RWPE1 (cell line): ENCODE measurements at regions not wholly inside any gene's neighbourhood (a gene's known extent, or its start where the extent isn't known, plus 50 kb on each side); places are given as distances from the start of the nearest gene placed in this dataset.

Experiments
- CTCF ChIA-PET: fragments of 350-600 bp; sonication (Branson Sonifier 250); formaldehyde crosslinking; extraction: SDS; loops from one replicate; lab custom pipeline; 2021; lab: Yijun Ruan, JAX
- POLR2A ChIA-PET: fragments of 400-600 bp; formaldehyde crosslinking; extraction: SDS; loops from one replicate; lab custom pipeline; 2020; ENCODE audit warnings: antibody characterized with exemption; ENCODE audit not compliant: low non-redundant PET; lab: Yijun Ruan, JAX
- DNase-seq: peaks from one replicate; pipeline ENCODE4 v3.0.0; 2012; ENCODE audit warnings: low spot score
- H3K27ac ChIP-seq: fragments of 450-650 bp; 2 replicates; pipeline ENCODE4 v1.5.1; 2017
- CTCF ChIP-seq: fragments of 450-650 bp; conservative IDR thresholded peaks from 2 replicates; pipeline ENCODE4 v1.5.1; 2017; ENCODE audit warnings: low read depth, mild to moderate bottlenecking

- no peak for TF ChIP-seq CTCF
- ChIA-PET POLR2A (no interaction called here), CTCF (no interaction called here)
- no peak for DNase-seq
- no peak overlapping the region for H3K27ac ChIP-seq
Observed at GRCh38 chr10:23965123-23965522, 243.8 kb upstream of the KIAA1217 start.

DNA sequence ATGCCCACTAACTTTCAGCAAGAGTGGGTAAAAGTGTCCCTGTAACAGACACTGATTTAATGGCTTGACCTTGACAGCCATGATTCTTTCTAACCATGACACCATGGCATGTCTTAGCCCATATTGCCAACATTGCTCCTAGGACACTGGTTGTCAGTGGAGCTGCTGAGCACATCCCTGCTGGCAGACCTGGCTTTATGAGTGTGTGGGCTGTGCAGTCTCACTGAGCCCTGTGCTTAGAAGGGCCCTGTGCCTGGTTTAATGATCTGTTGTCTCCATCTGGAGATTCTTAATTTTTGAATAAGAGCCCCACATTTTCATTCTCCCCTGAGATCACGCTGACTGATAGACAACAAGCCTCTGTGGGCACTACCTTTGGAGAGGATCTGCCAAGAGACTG is 243.1 kb upstream of the KIAA1217 start:
- ChIA-PET CTCF (no interaction called here), POLR2A (no interaction called here)

DNA sequence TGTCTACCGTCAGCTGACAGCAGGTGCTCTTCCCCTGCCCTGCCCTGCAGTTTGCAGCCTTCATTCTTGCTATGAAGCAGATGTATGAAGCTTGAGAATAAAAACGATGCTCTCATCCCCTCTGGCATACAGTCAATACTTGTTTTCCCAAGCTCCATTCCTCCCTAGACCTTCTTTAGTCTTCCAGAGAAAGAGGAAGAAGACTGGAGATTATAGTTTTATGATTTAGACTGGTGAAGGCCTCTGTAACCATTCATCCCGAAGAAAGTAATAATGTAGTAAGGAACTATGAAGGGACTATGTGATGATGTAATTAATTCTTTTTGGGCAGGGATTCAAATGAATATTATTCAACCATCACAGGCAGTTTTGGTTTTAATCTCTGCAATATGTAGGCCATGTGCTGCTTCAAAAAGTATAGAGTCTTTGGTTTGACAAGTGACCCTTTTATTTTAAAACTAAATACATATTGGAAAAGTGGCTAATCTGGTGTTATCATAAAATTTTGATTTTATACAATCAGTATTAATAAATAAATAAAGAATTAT is 242.4 kb upstream of the KIAA1217 start:
- no peak for DNase-seq
- TF ChIP-seq CTCF: no peak
- POLR2A ChIA-PET: no interaction called here
- CTCF ChIA-PET: no interaction called here
- H3K27ac ChIP-seq: no peak overlapping the region

More for the DNA sequence above, 243.1 kb upstream of the KIAA1217 start:
- no peak overlapping the region for H3K27ac ChIP-seq
- no peak for TF ChIP-seq CTCF
- no peak for DNase-seq

GRCh38 chr10:23968301-23968700 is 240.6 kb upstream of the KIAA1217 start:
- ChIA-PET POLR2A (no interaction called here), CTCF (interaction anchor here (0.5 kb wide), 1 partner anchor 736 kb away, joined by 4 read pairs; no protein-coding TSS in a partner anchor)
- TF ChIP-seq CTCF: no peak
- DNase-seq: no peak
- H3K27ac ChIP-seq: no peak overlapping the region

DNA sequence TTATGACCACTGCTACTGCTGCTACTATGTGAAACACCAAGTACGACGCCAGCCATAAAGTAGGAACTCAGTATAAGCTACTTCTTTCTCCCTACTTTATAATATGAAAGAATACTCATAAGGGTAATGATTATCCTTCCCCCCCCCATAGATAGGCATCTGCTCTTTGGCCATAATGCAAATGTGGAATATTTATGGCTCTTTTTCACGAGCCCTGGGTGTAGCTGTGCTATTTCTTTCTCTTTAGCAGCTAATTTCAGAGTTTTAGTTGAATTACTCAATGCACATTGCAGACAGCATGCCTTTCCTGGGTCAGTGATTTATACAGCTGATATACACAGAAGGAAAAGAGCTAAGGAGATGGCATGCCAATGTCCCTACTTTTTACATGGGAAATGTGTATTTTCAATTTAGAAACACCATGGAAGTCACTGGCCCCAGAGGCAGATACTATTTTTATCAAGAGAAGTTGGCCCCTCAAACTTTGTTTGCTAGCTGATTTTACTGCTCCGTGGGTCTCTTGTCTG is 234.1 kb upstream of the KIAA1217 start:
- ChIA-PET POLR2A (no interaction called here), CTCF (no interaction called here)
- no peak for DNase-seq
- TF ChIP-seq CTCF: no peak
- no peak overlapping the region for H3K27ac ChIP-seq

- TF ChIP-seq CTCF: no peak
- DNase-seq: no peak
- POLR2A ChIA-PET: no interaction called here
- CTCF ChIA-PET: interaction anchor here (0.8 kb wide), 1 partner anchor 868 kb away, joined by 3 read pairs; no protein-coding TSS in a partner anchor
- no peak overlapping the region for H3K27ac ChIP-seq
Observed at GRCh38 chr10:23975431-23975830, 233.5 kb upstream of the KIAA1217 start.
